KMS-11 (cell line): ENCODE measurements at regions not wholly inside any gene's neighbourhood (a gene's known extent, or its start where the extent isn't known, plus 50 kb on each side); places are given as distances from the start of the nearest gene placed in this dataset.

ENCODE experiments used
- H2AFZ ChIP-seq: fragments of 200-600 bp; sonication (generic); 2 replicates; pipeline ENCODE4 v1.6.1; 2016; ENCODE audit warnings: antibody characterized with exemption, mixed run types, low read depth
- H3K27ac ChIP-seq: fragments of 200-600 bp; sonication (generic); 2 replicates; pipeline ENCODE4 v1.6.1; 2016; ENCODE audit warnings: mild to moderate bottlenecking, mixed run types
- H3K27me3 ChIP-seq: fragments of 200-600 bp; sonication (generic); 2 replicates; pipeline ENCODE4 v1.6.1; 2017; ENCODE audit warnings: mild to moderate bottlenecking, low read depth, mixed run types, moderate library complexity; ENCODE audit not compliant: insufficient read depth
- H3K36me3 ChIP-seq: fragments of 200-600 bp; sonication (generic); 2 replicates; pipeline ENCODE4 v1.6.1; 2017; ENCODE audit warnings: mild to moderate bottlenecking, mixed run types; ENCODE audit not compliant: insufficient read depth
- H3K4me1 ChIP-seq: fragments of 200-600 bp; sonication (generic); 2 replicates; pipeline ENCODE4 v1.6.1; 2016; ENCODE audit warnings: mild to moderate bottlenecking, low read depth, mixed run types; ENCODE audit not compliant: poor library complexity, severe bottlenecking
- H3K4me2 ChIP-seq: fragments of 200-600 bp; sonication (generic); 2 replicates; pipeline ENCODE4 v1.7.0; 2016; ENCODE audit warnings: mild to moderate bottlenecking, mixed run types
- H3K4me3 ChIP-seq: fragments of 200-600 bp; sonication (generic); IDR thresholded peaks from 2 replicates; pipeline ENCODE4 v1.6.1; 2017; ENCODE audit warnings: low read depth, low read length, mixed read lengths; ENCODE audit not compliant: insufficient read depth
- H3K79me2 ChIP-seq: fragments of 200-600 bp; sonication (generic); 2 replicates; pipeline ENCODE4 v1.6.1; 2016; ENCODE audit warnings: low read depth, mixed run types; ENCODE audit not compliant: insufficient read depth
- H3K9ac ChIP-seq: fragments of 200-600 bp; sonication (generic); 2 replicates; pipeline ENCODE4 v1.6.1; 2016; ENCODE audit warnings: mild to moderate bottlenecking, mixed run types
- H4K20me1 ChIP-seq: fragments of 200-600 bp; sonication (generic); 2 replicates; pipeline ENCODE4 v1.6.1; 2016; ENCODE audit warnings: mild to moderate bottlenecking, mixed run types; ENCODE audit not compliant: insufficient read depth
- CTCF ChIP-seq: fragments of 200-600 bp; sonication (generic); conservative IDR thresholded peaks from 2 replicates; pipeline ENCODE4 v1.6.1; 2017; ENCODE audit warnings: low read depth, mild to moderate bottlenecking, antibody characterized with exemption, low read length, moderate library complexity, mixed read lengths

- no peaks in the 10 kb centered on the region for H4K20me1 ChIP-seq
- H3K4me2 ChIP-seq: no peak overlapping the region
- no peak overlapping the region for H3K27ac ChIP-seq
- no peaks in the 10 kb centered on the region for H3K79me2 ChIP-seq
- no peak for TF ChIP-seq CTCF
- no peaks in the 10 kb centered on the region for H3K4me1 ChIP-seq
- no peaks in the 10 kb centered on the region for H3K27me3 ChIP-seq
- H2AFZ ChIP-seq: no peak overlapping the region
- no peak overlapping the region for H3K4me3 ChIP-seq
- no peaks in the 10 kb centered on the region for H3K36me3 ChIP-seq
- H3K9ac ChIP-seq: no peak overlapping the region
Observed at GRCh38 chr13:22655106-22655852, 525.5 kb upstream of the SGCG start.

GRCh38 chr13:22662771-22663170 lies 518.0 kb upstream of the SGCG start:
- no peak overlapping the region for H3K27ac ChIP-seq
- H2AFZ ChIP-seq: no peak overlapping the region
- TF ChIP-seq CTCF: no peak
- H3K4me1 ChIP-seq: no peaks in the 10 kb centered on the region
- H4K20me1 ChIP-seq: no peaks in the 10 kb centered on the region
- no peaks in the 10 kb centered on the region for H3K36me3 ChIP-seq
- H3K79me2 ChIP-seq: no peaks in the 10 kb centered on the region
- H3K4me2 ChIP-seq: no peak overlapping the region
- H3K4me3 ChIP-seq: no peak overlapping the region
- H3K9ac ChIP-seq: no peak overlapping the region
- no peaks in the 10 kb centered on the region for H3K27me3 ChIP-seq

GRCh38 chr13:22665506-22665905 lies 515.3 kb upstream of the SGCG start:
- TF ChIP-seq CTCF: no peak
- Histone ChIP-seq H3K36me3 (no peaks in the 10 kb centered on the region), H3K79me2 (no peaks in the 10 kb centered on the region), H3K4me1 (no peaks in the 10 kb centered on the region), H3K27me3 (no peaks in the 10 kb centered on the region), H3K4me2 (no peak overlapping the region), H3K27ac (no peak overlapping the region), H3K9ac (no peak overlapping the region), H3K4me3 (no peak overlapping the region), H4K20me1 (no peaks in the 10 kb centered on the region), H2AFZ (no peak overlapping the region)

- no peaks in the 10 kb centered on the region for H3K27me3 ChIP-seq
- no peak overlapping the region for H3K27ac ChIP-seq
- no peak overlapping the region for H3K4me2 ChIP-seq
- H4K20me1 ChIP-seq: no peaks in the 10 kb centered on the region
- H3K36me3 ChIP-seq: no peaks in the 10 kb centered on the region
- no peak overlapping the region for H3K4me3 ChIP-seq
- no peaks in the 10 kb centered on the region for H3K4me1 ChIP-seq
- no peak overlapping the region for H2AFZ ChIP-seq
- no peaks in the 10 kb centered on the region for H3K79me2 ChIP-seq
- no peak for TF ChIP-seq CTCF
- no peak overlapping the region for H3K9ac ChIP-seq
Observed at GRCh38 chr13:22690756-22691155, 490.0 kb upstream of the SGCG start.
